UCSD-AML1 (cell line): ENCODE measurements at regions not wholly inside any gene's neighbourhood (a gene's known extent, or its start where the extent isn't known, plus 50 kb on each side); places are given as distances from the start of the nearest gene placed in this dataset.

Source experiments
- DNase-seq: peaks from one replicate; lab custom pipeline; 2025; ENCODE audit not compliant: unreplicated experiment; lab: John Stamatoyannopoulos, UW

DNA sequence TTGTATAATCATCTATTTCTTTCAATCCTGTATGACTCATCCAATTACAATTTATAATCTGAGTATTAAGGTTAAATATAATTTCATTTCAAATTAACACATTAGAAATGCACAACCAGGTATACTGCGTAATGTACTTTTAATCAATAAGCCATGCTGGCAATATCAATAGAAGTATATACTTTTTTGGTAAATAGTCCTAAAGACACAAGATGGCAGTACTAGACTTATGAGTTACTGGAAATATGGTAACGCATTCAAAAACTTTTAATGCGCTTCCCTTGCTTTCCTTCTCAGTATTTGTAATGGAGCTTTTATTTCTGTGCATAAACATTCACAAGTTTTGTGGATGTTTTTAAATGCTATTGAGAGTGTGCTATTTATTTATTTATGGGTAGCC, 1162.0 kb upstream of the TMPRSS15 start:
- no peak for DNase-seq

DNA sequence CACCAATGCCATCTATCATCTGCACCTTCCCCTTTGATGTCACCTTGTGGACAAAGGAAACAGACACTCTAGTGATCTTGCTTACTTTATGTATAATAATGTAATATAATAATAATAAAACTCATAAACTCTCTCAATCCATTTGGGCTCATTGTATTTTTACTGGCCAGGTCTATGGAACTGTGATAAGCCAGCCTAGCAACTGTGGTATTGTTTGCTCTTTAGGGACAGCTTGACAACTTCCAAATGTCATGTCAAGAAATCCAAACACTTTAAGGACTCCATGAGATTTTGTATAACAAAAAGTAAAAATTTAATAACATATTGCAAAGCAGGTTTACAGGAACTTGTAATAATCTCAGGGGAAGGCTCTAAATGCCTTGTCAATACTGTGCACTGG, 1163.4 kb upstream of the TMPRSS15 start:
- no peak for DNase-seq

DNA sequence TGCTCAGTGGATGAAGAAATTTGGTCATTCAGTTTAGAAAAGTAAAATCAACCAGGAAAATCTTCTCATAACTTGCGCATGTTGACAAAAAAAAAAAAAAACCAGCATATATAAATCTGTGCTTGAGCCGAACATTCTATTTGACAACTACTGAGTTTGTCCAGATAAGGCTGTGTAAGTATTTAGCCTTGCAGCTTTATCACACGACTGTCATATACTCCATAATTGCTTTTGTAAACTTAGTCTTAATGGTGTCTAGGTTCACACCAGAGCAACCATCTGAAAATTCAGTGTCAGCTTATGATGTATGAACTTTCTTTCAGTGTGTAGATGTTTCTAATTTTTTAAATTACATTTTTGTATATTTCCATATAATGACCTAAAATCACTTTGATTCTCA, 1173.8 kb upstream of the TMPRSS15 start:
- DNase-seq: no peak

DNA sequence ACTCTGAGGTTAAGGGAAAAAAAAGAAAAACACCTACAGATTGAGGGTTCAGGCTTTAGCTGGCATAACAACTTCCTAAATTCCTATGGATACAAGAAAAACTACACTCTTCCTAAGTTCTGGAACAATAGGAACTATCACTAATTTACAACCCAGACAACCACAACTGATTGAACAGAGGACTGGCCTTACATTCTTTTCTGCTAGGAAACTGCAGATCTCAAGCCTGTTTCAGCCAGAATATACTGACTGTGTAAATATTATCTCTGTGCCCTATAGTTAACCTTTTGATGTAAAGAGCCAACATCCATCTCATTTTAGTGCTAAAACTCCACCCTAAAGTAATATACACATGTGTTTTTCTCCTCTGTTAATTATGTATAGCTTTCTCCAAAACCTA, 1186.5 kb upstream of the TMPRSS15 start:
- no peak for DNase-seq

DNA sequence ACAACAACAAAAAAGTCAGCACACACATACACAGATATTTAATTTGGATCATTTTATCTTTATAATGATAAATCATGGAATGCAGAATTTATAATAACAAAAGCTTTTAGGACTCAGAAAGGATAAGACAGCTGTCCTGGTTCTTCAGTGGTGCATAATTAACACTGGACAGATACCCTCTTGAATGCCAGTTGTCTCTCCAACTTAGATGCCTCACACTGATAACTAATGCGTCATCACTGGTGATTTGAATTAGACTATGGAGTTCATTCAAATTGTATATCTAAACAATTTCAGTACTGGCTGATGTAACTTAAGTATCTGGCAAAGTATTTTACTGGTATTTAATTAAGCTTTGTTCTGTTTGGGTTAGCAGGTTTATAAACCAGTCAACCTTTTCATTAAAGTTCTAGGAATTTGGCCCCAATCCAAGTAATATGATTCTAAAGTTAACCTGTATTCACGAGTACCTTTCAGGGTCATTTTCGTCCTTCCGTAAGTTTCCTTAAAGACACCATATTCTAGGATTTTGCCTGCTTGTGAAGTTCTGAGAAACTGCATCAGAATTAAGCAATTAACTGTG, 1199.5 kb upstream of the TMPRSS15 start:
- no peak for DNase-seq

DNA sequence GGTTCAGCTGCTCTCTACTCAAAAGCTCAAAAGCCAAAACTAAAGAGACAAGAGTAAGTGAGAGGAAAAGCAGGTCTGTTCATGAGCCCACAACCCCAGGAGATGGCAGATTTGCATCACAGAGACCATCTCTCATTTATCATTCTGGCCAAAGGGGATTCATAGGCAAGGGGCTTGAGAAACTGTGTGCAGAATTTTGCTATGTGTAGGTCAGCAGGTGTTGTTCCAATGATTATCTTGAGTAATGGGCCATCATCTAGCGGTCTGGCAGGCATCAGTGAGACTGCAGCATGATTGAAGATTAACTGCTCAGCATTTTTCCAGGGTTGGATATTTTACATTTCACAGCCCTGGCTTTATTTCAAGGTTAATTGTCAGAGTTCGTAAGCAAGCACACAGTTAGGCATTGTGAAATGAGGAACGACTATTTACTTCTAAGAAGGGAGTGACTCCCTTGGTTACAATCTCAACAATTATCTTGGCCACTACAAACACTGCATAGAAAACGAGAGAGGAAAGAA, 1204.6 kb upstream of the TMPRSS15 start:
- DNase-seq: no peak

DNA sequence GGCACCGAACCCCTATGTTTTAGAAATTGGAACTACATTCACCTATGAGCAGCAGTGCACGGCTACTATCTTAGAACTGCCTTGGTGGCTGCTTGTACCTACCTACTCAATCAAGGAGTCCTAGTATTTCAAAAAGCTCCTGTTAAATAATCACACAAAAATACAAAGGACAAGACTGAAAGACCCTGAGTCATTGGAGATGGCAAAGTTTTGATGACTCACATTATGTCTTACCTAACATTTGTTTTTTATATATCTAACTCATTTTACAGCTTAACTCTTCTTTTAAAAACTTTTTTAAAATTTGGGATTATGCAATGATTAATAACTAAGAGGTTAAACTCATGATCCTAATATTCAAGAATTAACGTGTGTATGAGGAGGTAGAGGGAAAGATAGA, 1206.0 kb upstream of the TMPRSS15 start:
- DNase-seq: no peak

DNA sequence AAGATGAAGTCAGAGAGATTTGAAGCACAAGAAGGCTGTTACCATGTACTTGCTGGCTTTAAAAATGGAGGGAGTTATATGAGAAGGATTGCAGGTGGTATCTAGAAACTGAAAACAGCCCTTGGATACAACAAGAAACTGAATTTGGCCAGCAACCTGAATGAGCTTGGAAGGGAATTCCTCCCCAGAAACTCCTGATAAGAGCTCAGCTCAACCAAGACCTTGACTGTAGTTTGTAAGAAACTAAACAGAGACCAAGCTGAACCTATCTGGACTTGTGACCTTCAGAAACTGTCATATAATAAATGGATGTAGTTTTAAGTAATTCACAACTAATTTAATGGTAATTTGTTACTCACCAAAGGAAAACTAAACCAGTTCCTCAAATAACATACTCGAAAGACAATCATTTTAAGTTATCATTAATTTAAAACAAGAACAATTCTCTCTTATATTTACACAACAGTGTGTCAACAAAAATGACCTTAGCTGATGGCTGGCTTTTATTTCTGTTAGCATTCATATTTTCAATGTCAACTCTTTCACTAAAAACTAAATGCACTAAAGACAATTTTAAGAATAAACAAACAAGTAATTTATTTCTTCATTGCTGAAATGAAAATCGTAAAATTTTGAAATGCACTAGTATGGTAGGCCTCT, 1218.4 kb upstream of the TMPRSS15 start:
- DNase-seq: no peak

DNA sequence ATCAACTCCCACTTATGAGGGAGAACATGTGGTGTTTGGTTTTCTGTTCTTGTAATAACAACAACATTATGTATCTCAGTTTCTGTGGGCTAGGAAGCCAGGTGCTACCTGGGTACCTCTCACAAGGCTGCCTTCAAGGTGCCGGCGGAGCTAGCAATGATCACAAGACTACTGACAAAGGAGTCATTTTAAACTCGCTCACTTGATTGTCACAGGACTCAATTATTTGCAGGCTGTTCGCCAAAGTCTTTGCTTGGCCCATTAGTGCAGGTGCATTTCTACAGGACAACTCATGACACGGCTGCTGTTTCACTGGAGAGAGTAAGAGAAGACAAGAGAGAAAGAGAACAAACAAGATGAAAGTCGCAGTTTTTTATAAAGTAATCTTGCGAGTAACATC, 1237.4 kb upstream of the TMPRSS15 start:
- DNase-seq: no peak

DNA sequence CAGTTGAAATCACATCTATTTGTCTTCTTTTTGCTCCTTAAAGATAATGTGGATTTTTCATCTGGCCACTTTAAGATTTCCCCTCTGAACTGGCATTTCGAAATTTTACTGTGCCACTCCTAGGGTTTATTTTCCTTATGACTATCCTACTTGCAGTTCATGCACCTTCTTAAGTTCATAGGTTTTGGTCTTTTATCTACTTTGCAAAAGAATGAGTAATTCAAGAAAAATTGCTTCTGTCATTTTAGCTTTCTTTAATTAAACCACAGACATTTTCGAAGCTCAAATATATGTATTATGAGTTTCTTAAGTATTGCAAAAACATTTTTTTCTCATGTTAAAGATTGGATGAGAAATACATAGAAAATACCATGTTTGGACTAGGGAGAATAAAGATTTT, 1244.8 kb upstream of the TMPRSS15 start:
- no peak for DNase-seq

DNA sequence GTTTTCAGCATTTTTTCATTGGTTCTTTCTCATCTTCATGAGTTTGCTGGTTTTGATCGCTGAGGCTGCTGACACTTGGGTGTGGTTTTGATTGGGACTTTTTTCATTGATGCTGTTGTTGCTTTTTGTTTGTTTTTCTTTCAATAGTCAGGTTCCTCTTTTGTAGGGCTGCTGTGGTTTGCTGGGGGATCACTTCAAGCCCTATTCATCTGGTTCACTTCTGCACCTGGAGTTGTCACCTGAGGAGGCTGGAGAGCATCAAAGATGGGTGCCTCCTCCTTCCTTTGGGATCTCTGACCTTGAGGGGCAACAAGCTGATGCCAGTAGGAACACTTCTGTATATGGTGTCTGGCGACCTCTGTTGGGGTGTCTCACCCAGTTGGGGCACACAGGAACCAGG, 1279.9 kb upstream of the TMPRSS15 start:
- no peak for DNase-seq

DNA sequence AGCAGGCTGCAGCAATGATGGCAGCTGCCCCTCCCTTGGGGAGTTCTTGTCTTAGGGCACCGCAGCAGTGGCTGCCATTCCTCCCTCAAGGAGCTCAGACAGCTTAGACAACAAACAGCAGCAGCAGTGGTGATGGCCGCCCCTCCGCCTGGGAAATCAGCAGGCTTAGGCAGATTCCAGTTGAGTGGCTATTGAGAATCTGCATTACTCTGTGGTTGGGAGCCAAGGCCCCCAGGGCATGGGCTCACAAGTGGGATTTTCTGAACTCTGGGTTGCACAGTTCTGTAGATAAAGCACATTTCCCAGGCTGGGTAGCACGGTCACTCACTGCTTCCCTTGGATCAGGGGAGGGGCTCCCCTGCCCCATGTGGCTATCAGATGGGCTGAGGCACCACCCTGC, 1280.7 kb upstream of the TMPRSS15 start:
- no peak for DNase-seq

DNA sequence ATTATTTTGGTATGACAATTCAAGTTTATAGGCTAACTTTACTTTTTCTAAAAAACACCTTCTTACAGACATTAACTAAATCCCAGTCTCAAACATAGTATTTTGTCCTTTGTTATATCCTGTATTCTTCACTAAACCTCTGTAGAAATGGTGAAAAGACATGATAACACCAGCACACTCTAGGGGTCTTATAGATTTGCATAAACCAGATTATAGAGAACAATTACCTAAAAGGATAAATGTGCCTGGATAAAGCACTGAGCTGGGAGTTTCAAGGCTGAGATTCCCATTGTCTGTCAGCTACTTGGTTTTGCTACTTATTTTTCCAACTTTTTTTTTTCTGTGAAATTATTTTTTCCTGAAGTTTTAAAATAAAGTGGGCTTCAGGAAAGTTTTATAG, 1288.6 kb upstream of the TMPRSS15 start:
- DNase-seq: no peak

DNA sequence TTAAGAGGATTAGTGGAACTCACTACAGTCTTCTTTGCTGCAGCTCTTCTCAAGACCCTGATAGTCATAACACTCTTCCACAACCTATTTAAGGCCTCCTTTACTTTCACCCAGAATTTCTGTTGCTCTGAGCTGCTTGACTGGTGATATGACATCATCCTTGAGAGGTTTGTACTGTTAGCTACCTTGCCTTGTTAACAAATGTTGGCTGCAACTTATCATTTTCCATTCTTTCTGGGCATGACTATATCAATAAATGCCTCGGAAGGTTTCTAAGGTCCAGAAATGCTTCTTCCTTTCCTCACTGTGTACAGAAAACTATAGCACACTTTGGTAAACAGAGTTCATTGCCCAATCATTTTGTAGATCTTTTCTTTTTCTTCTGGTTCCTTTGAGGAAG, 1292.2 kb upstream of the TMPRSS15 start:
- DNase-seq: no peak

DNA sequence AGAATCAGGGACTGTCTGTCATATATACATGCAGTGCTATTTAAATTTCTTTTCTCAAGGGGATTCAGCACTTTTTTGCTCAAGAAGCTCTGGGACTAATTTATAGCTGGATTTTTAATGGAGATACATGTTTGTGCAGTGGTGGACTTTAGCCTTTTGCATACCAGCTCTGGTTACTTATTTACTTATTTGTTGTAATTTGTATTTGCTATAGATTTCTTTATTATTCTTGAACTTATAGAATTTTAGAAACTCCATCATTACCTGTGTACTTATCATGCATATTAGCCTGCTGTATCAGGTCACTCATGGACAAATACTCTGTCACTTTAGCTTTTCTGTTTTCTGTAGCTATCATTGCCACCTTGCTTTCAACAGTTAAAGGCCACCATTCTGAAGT, 1296.9 kb upstream of the TMPRSS15 start:
- DNase-seq: no peak

DNA sequence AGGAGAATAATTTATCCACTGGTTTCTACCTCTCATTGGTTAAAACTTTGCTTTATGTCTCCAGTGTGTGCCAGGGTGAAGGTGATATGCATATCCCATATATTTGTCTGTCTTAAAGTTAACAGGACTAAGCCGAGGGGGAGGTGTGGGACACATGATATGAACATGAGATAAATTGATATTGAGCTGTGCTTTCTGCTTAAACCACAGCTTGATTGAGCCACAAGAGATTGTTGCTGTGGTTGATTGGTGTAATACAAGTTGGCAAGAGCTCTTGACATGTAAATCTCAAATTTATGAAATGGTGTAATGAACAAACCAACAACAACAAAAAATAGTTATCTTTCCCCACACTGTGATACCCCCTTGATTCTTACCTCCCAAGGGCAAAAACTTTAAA, 1295.5 kb upstream of the NCAM2 start:
- no peak for DNase-seq

DNA sequence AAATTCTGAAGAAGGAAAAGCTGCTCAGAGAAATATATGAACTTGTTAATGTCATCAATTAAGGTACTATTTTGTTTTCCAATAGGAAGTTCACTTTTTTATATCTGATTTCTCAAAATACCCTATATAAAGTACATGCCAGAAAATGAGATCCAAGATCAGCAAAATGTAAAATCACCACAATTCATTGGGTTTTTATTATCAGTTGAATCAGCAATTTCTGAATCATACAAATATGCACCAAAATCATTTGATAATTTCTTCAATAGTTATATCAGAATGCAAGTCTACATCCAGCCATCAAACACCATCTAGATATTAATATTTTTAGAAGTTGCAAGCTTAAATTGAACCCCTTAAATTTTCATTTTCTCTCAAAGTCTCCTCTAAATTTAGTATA, 1293.4 kb upstream of the NCAM2 start:
- no peak for DNase-seq

DNA sequence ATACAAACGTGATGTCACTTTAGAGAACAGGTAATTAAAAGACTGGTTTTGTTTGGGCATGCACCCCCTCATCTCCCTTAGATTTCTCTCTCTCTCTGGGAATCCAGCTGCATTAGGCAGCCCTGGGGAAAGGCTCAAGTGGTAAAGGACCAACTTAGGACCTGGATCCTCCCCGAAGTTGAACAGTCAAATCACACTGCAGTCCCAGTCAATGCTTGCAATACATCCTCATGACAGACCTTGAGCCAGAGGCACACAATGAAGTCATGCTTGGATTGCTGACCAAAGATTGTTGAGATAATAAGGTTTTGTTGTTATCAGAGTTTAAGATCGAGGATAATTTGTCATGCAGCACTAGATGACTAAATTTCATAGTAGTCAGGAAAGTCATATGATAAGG, 1285.8 kb upstream of the NCAM2 start:
- no peak for DNase-seq

DNA sequence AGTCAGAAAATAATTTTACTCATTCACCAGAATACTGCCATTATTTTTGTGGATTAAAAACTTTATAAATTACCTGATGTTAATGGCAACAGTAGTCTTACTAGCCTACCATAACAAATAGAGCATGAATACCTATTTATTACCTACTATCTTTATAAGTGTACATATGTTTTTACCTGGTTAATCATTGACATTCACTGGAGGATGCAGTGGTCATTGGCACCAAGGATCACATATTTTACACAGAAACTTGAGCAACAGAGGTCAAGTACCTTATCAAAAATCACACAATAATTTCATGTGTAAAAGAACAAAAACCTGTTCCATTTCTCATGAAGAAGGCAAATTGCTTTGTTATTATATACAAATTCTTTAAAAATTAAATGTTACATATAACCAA, 1284.9 kb upstream of the NCAM2 start:
- no peak for DNase-seq

DNA sequence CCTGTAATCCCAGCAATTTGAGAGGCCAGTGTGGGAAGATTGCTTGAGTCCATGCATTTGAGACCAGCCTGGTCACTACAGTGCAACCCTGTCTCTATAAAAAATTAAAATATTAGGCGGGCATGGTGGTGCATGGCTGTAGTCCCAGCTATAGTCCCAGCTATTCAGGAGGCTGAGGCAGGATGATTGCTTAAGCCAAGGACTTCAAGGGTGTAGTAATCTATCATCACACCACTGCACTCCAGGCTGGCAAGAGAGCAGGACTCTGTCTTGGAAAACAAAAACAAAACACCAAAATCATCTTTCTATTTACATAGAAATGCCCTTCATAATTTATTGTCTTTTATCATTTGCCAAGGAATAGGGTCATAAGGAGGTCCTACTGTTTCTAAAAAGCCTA, 1274.1 kb upstream of the NCAM2 start:
- DNase-seq: no peak

DNA sequence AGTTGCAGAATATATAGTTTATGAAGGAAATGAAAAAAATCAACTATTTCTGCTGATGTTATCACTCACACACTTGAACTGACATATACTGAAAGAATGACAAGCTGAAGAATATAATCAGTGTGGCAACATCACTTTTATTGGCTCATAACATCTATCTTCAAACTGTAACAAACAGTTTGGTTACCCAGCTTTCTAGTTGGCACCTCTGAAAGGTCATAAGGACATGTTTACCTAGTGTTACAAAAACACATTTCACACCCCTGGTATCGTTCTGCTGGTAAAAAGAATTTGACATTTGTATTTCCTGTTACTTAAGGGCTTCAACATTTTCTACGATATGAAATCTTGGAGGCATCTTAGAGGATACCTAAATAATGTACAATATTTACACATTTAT, 1267.0 kb upstream of the NCAM2 start:
- no peak for DNase-seq

DNA sequence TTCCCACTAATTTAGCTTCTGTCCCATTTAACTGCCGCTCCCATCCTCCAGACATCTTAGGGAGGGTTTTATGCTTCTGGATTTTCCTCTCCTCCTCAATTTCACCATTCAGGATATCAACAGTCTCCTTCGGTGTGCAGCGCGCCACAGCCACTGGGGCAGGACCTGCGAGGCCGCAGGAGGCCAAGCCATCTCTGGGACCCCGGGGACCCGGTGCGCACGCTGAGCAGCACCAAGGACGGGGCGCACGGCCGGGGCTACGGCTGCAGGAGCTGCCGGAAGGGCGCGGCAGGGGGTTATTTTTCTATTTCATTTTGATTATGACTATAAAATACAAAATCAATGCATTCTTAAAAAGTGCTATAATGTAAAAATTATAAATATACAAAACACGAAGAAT, 1238.4 kb upstream of the NCAM2 start:
- no peak for DNase-seq

DNA sequence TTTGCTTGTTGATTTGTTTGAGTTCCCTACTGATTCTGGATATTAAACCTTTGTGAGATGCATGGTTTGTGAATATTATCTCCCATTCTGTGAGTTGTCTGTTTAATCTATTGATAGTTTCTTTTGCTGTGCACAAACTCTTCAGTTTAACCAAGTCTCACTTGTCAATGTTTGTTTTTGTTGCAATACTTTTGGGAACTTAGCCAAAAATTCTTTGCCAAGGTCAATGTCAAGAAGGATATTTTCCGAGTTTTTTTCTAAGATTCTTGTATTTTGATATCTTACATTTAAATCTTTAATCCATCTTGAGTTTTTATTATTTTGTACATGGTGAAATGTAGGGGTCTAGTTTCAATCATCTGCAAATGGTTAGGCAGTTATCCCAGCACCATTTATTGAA, 1230.7 kb upstream of the NCAM2 start:
- no peak for DNase-seq
